Neural cell (in vitro differentiated cells): ENCODE measurements at regions not wholly inside any gene's neighbourhood (a gene's known extent, or its start where the extent isn't known, plus 50 kb on each side); places are given as distances from the start of the nearest gene placed in this dataset.

Source experiments
- H2AFZ ChIP-seq: fragments of 200-600, 300-800 bp; sonication (generic), shearing (Covaris generic); 2 replicates; pipeline ENCODE4 v1.6.0; 2014; ENCODE audit warnings: low read depth, mild to moderate bottlenecking, antibody characterized with exemption, low read length, moderate library complexity
- H3F3A ChIP-seq: fragments of 200-600 bp; shearing (Covaris generic); 2 replicates; pipeline ENCODE4 v1.6.1; 2016; ENCODE audit warnings: mild to moderate bottlenecking, moderate library complexity, mixed read lengths, antibody characterized with exemption, low read length; ENCODE audit not compliant: insufficient read depth, poor library complexity, severe bottlenecking
- H3K27ac ChIP-seq: fragments of 200-600, 300-800 bp; sonication (generic), shearing (Covaris generic); 2 replicates; pipeline ENCODE4 v1.5.1; 2014; ENCODE audit warnings: mild to moderate bottlenecking, low read length, moderate library complexity
- H3K27me3 ChIP-seq: fragments of 300-800, 200-600 bp; sonication (generic), shearing (Covaris generic); 2 replicates; pipeline ENCODE4 v1.6.0; 2014; ENCODE audit warnings: mild to moderate bottlenecking, low read depth, low read length, moderate library complexity; ENCODE audit not compliant: insufficient read depth
- H3K36me3 ChIP-seq: fragments of 300-800, 200-600 bp; sonication (generic), shearing (Covaris generic); 2 replicates; pipeline ENCODE4 v1.5.1; 2014; ENCODE audit warnings: mild to moderate bottlenecking, antibody characterized with exemption, low read length, moderate library complexity; ENCODE audit not compliant: insufficient read depth
- H3K4me2 ChIP-seq: fragments of 300-800, 200-600 bp; sonication (generic), shearing (Covaris generic); 2 replicates; pipeline ENCODE4 v1.6.0; 2014; ENCODE audit warnings: mild to moderate bottlenecking, low read length
- H3K4me3 ChIP-seq: fragments of 300-800, 200-600 bp; sonication (generic), shearing (Covaris generic); 2 replicates; pipeline ENCODE4 v1.5.1; 2014; ENCODE audit warnings: mild to moderate bottlenecking, low read length, moderate library complexity
- H3K79me2 ChIP-seq: fragments of 200-600 bp; shearing (Covaris generic); replicated peaks from 2 replicates; pipeline ENCODE4 v1.6.0; 2014; ENCODE audit warnings: mild to moderate bottlenecking, low read length, moderate library complexity; ENCODE audit not compliant: insufficient read depth
- H3K9ac ChIP-seq: fragments of 300-800, 200-600 bp; sonication (generic), shearing (Covaris generic); 2 replicates; pipeline ENCODE4 v1.6.1; 2016; ENCODE audit warnings: mild to moderate bottlenecking, low read length, mixed read lengths
- H3K9me2 ChIP-seq: fragments of 200-600 bp; shearing (Covaris generic); 2 replicates; pipeline ENCODE4 v1.6.1; 2016; ENCODE audit warnings: mild to moderate bottlenecking, low read length, mixed read lengths; ENCODE audit not compliant: insufficient read depth
- H3K9me3 ChIP-seq: fragments of 200-600, 300-800 bp; sonication (generic), shearing (Covaris generic); 2 replicates; pipeline ENCODE4 v1.6.1; 2016; ENCODE audit warnings: mild to moderate bottlenecking, mixed run types, low read length, moderate library complexity, mixed read lengths
- H4K20me1 ChIP-seq: fragments of 200-600 bp; shearing (Covaris generic); 2 replicates; pipeline ENCODE4 v1.6.1; 2016; ENCODE audit warnings: mild to moderate bottlenecking, mixed run types; ENCODE audit not compliant: insufficient read depth
- CTCF ChIP-seq: fragments of 450-650 bp; IDR thresholded peaks from 2 replicates; pipeline ENCODE4 v1.5.1; 2014; ENCODE audit warnings: antibody characterized with exemption, mild to moderate bottlenecking, moderate library complexity; ENCODE audit not compliant: poor library complexity, severe bottlenecking
- EP300 ChIP-seq: fragments of 450-650 bp; conservative IDR thresholded peaks from 2 replicates; pipeline ENCODE4 v1.6.1; 2014; ENCODE audit warnings: antibody characterized with exemption, mild to moderate bottlenecking, moderate library complexity; ENCODE audit not compliant: poor library complexity, severe bottlenecking
- EZH2 ChIP-seq: fragments of 200-600, 300-800 bp; shearing (Covaris generic), sonication (generic); IDR thresholded peaks from 2 replicates; pipeline ENCODE4 v1.6.1; 2014; ENCODE audit warnings: antibody characterized with exemption, low read length, borderline replicate concordance, mild to moderate bottlenecking; ENCODE audit not compliant: insufficient read depth, poor library complexity, severe bottlenecking
- MXI1 ChIP-seq: fragments of 450-650 bp; conservative IDR thresholded peaks from 2 replicates; pipeline ENCODE4 v1.6.1; 2014; ENCODE audit warnings: antibody characterized with exemption, mild to moderate bottlenecking; ENCODE audit not compliant: poor library complexity, severe bottlenecking
- POLR2AphosphoS5 ChIP-seq: IDR thresholded peaks from 2 replicates; pipeline ENCODE4 v1.6.1; 2012
- RAD21 ChIP-seq: fragments of 450-650 bp; conservative IDR thresholded peaks from 2 replicates; pipeline ENCODE4 v1.6.1; 2014; ENCODE audit warnings: antibody characterized with exemption, mild to moderate bottlenecking, moderate library complexity
- SMC3 ChIP-seq: fragments of 450-650 bp; conservative IDR thresholded peaks from 2 replicates; pipeline ENCODE4 v1.6.1; 2014; ENCODE audit warnings: antibody characterized with exemption, mild to moderate bottlenecking, moderate library complexity; ENCODE audit not compliant: poor library complexity
- TAF1 ChIP-seq: IDR thresholded peaks from 2 replicates; pipeline ENCODE4 v1.6.1; 2012; ENCODE audit warnings: low read depth
- TF ChIP-seq, protein P1 (sequence below): IDR thresholded peaks from 2 replicates; pipeline ENCODE4 v1.6.1; 2012; ENCODE audit warnings: borderline replicate concordance

DNA sequence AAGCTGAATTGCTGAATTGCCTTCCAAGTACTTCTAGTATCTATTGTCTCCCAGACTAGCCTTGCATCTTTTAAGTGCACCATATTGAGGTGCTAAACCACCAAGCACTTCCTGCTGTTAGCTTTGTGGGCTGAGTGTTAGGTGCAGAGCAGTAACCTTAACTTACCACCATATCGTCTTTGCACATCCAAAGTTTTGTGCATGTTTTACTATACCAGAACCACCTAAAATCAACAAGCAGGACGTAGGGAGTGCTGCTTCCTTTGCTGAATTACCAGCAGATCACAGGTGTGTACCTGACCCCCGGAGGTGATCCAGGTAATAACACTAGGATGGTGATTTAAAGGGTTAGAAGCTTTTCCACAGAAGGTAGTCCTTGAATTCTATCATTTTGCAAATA, 359.9 kb upstream of the HNRNPA3 start:
- H4K20me1 ChIP-seq = no peaks in the 10 kb centered on the region
- TF ChIP-seq RAD21 = no peak
- peak; percentile 29 for TF ChIP-seq CTCF
- no peaks in the 10 kb centered on the region for H3K36me3 ChIP-seq
- no peak overlapping the region for H3K27ac ChIP-seq
- H3K4me3 ChIP-seq = no peak overlapping the region
- H3K9me3 ChIP-seq = no peaks in the 10 kb centered on the region
- no peaks in the 10 kb centered on the region for H3F3A ChIP-seq
- no peak overlapping the region for H3K9ac ChIP-seq
- no peaks in the 10 kb centered on the region for H3K27me3 ChIP-seq
- no peak overlapping the region for H3K4me2 ChIP-seq
- no peaks in the 10 kb centered on the region for H3K9me2 ChIP-seq
- no peaks in the 10 kb centered on the region for H3K79me2 ChIP-seq
- H2AFZ ChIP-seq = no peak overlapping the region

GRCh38 chr2:176854062-176854461, 358.5 kb upstream of the HNRNPA3 start:
- Histone ChIP-seq H4K20me1 (no peaks in the 10 kb centered on the region), H3K9ac (no peak overlapping the region), H3K27me3 (no peaks in the 10 kb centered on the region), H3K4me3 (no peak overlapping the region), H3K9me3 (no peaks in the 10 kb centered on the region), H3K9me2 (no peaks in the 10 kb centered on the region), H3K36me3 (no peaks in the 10 kb centered on the region), H3K4me2 (no peak overlapping the region), H3K27ac (no peak overlapping the region), H3K79me2 (no peaks in the 10 kb centered on the region), H3F3A (no peaks in the 10 kb centered on the region), H2AFZ (no peak overlapping the region)
- TF ChIP-seq, protein P1, sequence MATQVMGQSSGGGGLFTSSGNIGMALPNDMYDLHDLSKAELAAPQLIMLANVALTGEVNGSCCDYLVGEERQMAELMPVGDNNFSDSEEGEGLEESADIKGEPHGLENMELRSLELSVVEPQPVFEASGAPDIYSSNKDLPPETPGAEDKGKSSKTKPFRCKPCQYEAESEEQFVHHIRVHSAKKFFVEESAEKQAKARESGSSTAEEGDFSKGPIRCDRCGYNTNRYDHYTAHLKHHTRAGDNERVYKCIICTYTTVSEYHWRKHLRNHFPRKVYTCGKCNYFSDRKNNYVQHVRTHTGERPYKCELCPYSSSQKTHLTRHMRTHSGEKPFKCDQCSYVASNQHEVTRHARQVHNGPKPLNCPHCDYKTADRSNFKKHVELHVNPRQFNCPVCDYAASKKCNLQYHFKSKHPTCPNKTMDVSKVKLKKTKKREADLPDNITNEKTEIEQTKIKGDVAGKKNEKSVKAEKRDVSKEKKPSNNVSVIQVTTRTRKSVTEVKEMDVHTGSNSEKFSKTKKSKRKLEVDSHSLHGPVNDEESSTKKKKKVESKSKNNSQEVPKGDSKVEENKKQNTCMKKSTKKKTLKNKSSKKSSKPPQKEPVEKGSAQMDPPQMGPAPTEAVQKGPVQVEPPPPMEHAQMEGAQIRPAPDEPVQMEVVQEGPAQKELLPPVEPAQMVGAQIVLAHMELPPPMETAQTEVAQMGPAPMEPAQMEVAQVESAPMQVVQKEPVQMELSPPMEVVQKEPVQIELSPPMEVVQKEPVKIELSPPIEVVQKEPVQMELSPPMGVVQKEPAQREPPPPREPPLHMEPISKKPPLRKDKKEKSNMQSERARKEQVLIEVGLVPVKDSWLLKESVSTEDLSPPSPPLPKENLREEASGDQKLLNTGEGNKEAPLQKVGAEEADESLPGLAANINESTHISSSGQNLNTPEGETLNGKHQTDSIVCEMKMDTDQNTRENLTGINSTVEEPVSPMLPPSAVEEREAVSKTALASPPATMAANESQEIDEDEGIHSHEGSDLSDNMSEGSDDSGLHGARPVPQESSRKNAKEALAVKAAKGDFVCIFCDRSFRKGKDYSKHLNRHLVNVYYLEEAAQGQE = no peak
- no peak for TF ChIP-seq EZH2
- TF ChIP-seq RAD21 = no peak
- no peak for TF ChIP-seq TAF1
- no peak for TF ChIP-seq CTCF
- TF ChIP-seq MXI1 = no peak
- TF ChIP-seq POLR2AphosphoS5 = no peak
- TF ChIP-seq EP300 = no peak
- no peak for TF ChIP-seq SMC3
